Suprapubic skin (tissue), 3 donors: ENCODE measurements at regions not wholly inside any gene's neighbourhood (a gene's known extent, or its start where the extent isn't known, plus 50 kb on each side); places are given as distances from the start of the nearest gene placed in this dataset.

Source experiments
- CTCF ChIP-seq, 2 donors: fragments of 200-600 bp in 1 of 2; fragments of 450-650 bp in 1 of 2; sonication (generic) in 1 of 2; IDR thresholded peaks; one replicate each; pipeline ENCODE4 v1.5.1; 2016 to 2019; ENCODE audit warnings: antibody characterized with exemption in 2 of 2, mild to moderate bottlenecking in 1 of 2, moderate library complexity in 1 of 2
- EP300 ChIP-seq: sonication (generic); formaldehyde crosslinking; IDR thresholded peaks from one replicate; pipeline ENCODE4 v1.6.1; 2017; ENCODE audit warnings: antibody characterized with exemption
- POLR2A ChIP-seq, 2 donors: fragments of 450-650 bp; IDR thresholded peaks; one replicate each; pipeline ENCODE4 v1.6.1; 2017; ENCODE audit warnings: antibody characterized with exemption in 2 of 2, mild to moderate bottlenecking in 2 of 2, moderate library complexity in 2 of 2

DNA sequence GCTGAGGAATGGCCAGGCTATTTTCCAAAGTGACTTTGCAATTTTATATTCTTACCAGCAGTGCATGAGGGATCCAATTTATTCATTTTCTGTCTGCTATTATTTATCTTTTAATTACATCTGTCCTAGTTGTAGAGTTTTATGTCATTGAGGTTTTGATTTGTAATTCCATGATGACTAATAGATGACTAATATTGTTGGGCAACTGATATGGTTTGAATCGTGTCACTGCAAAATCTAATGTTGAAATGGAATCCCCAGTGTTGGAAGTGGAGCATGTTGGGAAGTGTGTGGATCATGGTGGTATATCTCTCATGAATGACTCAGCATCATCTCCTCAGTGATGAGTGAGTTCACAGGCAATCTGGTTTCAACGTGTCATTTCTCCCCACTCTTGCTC lies 201.5 kb downstream of the TBX22 start:
- TF ChIP-seq EP300 (no peak), CTCF (IDR thresholded peaks at IDR 0.05) (no peak), POLR2A (IDR thresholded peaks at IDR 0.05) (no peak)
